Mucosa of descending colon (tissue), 3 donors: ENCODE measurements at regions not wholly inside any gene's neighbourhood (a gene's known extent, or its start where the extent isn't known, plus 50 kb on each side); places are given as distances from the start of the nearest gene placed in this dataset.

Experiments used
- ATAC-seq: fragments of 200-7000 bp; cut with Tn5 transposase; one replicate; pipeline ENCODE4 v1.9.1; 2020; ENCODE audit warnings: mild to moderate bottlenecking, moderate library complexity
- DNase-seq, 3 donors: peaks; one replicate each; pipeline ENCODE4 v3.0.0-alpha.2; 2020
- H3K36me3 ChIP-seq: fragments of 200-600 bp; one replicate; pipeline ENCODE4 v1.8.0; 2021; ENCODE audit warnings: low read depth, mild to moderate bottlenecking
- H3K4me1 ChIP-seq: fragments of 200-600 bp; one replicate; pipeline ENCODE4 v1.8.0; 2021; ENCODE audit warnings: low read depth, mild to moderate bottlenecking
- H3K4me3 ChIP-seq: fragments of 200-600 bp; one replicate; pipeline ENCODE4 v1.8.0; 2021; ENCODE audit warnings: mild to moderate bottlenecking
- H3K9me3 ChIP-seq: fragments of 200-600 bp; one replicate; pipeline ENCODE4 v1.8.0; 2021; ENCODE audit warnings: mild to moderate bottlenecking
- CTCF ChIP-seq: fragments of 200-600 bp; IDR thresholded peaks from one replicate; pipeline ENCODE4 v1.8.0; 2022; ENCODE audit warnings: antibody characterized with exemption, mild to moderate bottlenecking
- intact Hi-C, 2 donors: fragments of 100-400 bp; cut with DNase I in 1 of 2; cut with micrococcal nuclease in 1 of 2; formaldehyde crosslinking; loops; one replicate each; pipeline versions ENCODE4 v1.11.0 to v1.11.1; 2022; cut with DNase I, micrococcal nuclease
- donor health status: DM: no; HTN: no; CAD: no; lungs with moderate emphysema.
- donor health status: DM: no; HTN: no; CAD: no.
- donor health status: DM: no; HTN: yes; CAD: no.

- no peak for DNase-seq
- no peaks in the 10 kb centered on the region for H3K36me3 ChIP-seq
- intact Hi-C loops, result no loop called here
- no peak overlapping the region for H3K4me3 ChIP-seq
- H3K4me1 ChIP-seq, result no peaks in the 10 kb centered on the region
- TF ChIP-seq CTCF, result no peak
- H3K9me3 ChIP-seq, result no peaks in the 10 kb centered on the region
- ATAC-seq, result no peak
These were observed 53.4 kb upstream of the CYP2C8 start for GRCh38 chr10:95122736-95123135.

GRCh38 chr10:95121904-95122303 lies 52.6 kb upstream of the CYP2C8 start:
- DNase-seq (peak in 1 of 3 donors; percentile 4), ATAC-seq (peak; percentile 51)
- Histone ChIP-seq H3K9me3 (no peaks in the 10 kb centered on the region), H3K36me3 (no peaks in the 10 kb centered on the region), H3K4me1 (no peaks in the 10 kb centered on the region), H3K4me3 (no peak overlapping the region)
- intact Hi-C loops, result no loop called here
- TF ChIP-seq CTCF, result no peak
